ENCODE measurements at regions not wholly inside any gene's neighbourhood (a gene's known extent, or its start where the extent isn't known, plus 50 kb on each side); places are given as distances from the start of the nearest gene placed in this dataset.

- no peak for TF ChIP-seq CTCF (IDR thresholded peaks at IDR 0.05; ENCODE audit: extremely low read depth, insufficient read depth, missing control alignments)
- in situ Hi-C loops (cut with MboI; ENCODE audit: low pct_unique_long_range_greater_than_20kb, low sequenced_read_pairs, unreplicated experiment), result no loop called here
- DNase-seq (ENCODE audit: low spot score), result no peak
These were observed 69.4 kb upstream of the COL13A1 start for GRCh38 chr10:69732147-69732825.

- TF ChIP-seq CTCF (IDR thresholded peaks at IDR 0.05; ENCODE audit: extremely low read depth, insufficient read depth, missing control alignments), result no peak
- in situ Hi-C loops (cut with MboI; ENCODE audit: low pct_unique_long_range_greater_than_20kb, low sequenced_read_pairs, unreplicated experiment), result no loop called here
- DNase-seq (ENCODE audit: low spot score), result no peak
These were observed 68.9 kb upstream of the COL13A1 start for GRCh38 chr10:69732826-69733150.

- in situ Hi-C loops (cut with MboI; ENCODE audit: low pct_unique_long_range_greater_than_20kb, low sequenced_read_pairs, unreplicated experiment), result no loop called here
- TF ChIP-seq CTCF (IDR thresholded peaks at IDR 0.05; ENCODE audit: extremely low read depth, insufficient read depth, missing control alignments), result no peak
- no peak for DNase-seq (ENCODE audit: low spot score)
These were observed 67.9 kb upstream of the COL13A1 start for GRCh38 chr10:69733791-69734261.

- no peak for TF ChIP-seq CTCF (IDR thresholded peaks at IDR 0.05; ENCODE audit: extremely low read depth, insufficient read depth, missing control alignments)
- in situ Hi-C loops (cut with MboI; ENCODE audit: low pct_unique_long_range_greater_than_20kb, low sequenced_read_pairs, unreplicated experiment), result no loop called here
- DNase-seq (ENCODE audit: low spot score), result no peak
These were observed 67.3 kb upstream of the COL13A1 start for GRCh38 chr10:69734416-69734796.

- no peak for DNase-seq (ENCODE audit: low spot score)
- no peak for TF ChIP-seq CTCF (IDR thresholded peaks at IDR 0.05; ENCODE audit: extremely low read depth, insufficient read depth, missing control alignments)
- in situ Hi-C loops (cut with MboI; ENCODE audit: low pct_unique_long_range_greater_than_20kb, low sequenced_read_pairs, unreplicated experiment), result no loop called here
These were observed 66.8 kb upstream of the COL13A1 start for GRCh38 chr10:69734797-69735468.

- in situ Hi-C loops (cut with MboI; ENCODE audit: low pct_unique_long_range_greater_than_20kb, low sequenced_read_pairs, unreplicated experiment), result no loop called here
- no peak for DNase-seq (ENCODE audit: low spot score)
- no peak for TF ChIP-seq CTCF (IDR thresholded peaks at IDR 0.05; ENCODE audit: extremely low read depth, insufficient read depth, missing control alignments)
These were observed 64.6 kb upstream of the COL13A1 start for GRCh38 chr10:69736886-69737641.

All from GM13977 (cell line).